ENCODE measurements at regions not wholly inside any gene's neighbourhood (a gene's known extent, or its start where the extent isn't known, plus 50 kb on each side); places are given as distances from the start of the nearest gene placed in this dataset.

DNA sequence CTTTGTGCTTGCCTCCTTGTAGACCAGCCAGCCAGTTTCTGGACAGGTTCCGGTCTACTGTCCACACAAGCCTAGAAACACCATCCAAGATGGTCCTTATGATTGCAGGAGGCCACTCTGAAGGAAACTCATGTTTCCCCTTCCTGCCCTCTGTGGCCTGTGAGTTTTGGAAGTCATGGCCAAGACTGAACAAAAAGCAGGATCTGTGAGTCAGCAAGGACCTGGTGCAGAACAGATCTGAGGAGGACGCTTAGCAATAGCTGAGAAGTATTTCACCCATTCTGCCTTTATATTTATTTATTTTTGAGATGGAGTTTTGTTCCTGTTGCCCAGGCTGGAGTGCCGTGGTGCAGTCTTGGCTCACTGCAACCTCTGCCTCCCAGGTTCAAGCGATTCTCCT, 134.6 kb upstream of the EEF1E1 start:
- TF ChIP-seq, protein P1, sequence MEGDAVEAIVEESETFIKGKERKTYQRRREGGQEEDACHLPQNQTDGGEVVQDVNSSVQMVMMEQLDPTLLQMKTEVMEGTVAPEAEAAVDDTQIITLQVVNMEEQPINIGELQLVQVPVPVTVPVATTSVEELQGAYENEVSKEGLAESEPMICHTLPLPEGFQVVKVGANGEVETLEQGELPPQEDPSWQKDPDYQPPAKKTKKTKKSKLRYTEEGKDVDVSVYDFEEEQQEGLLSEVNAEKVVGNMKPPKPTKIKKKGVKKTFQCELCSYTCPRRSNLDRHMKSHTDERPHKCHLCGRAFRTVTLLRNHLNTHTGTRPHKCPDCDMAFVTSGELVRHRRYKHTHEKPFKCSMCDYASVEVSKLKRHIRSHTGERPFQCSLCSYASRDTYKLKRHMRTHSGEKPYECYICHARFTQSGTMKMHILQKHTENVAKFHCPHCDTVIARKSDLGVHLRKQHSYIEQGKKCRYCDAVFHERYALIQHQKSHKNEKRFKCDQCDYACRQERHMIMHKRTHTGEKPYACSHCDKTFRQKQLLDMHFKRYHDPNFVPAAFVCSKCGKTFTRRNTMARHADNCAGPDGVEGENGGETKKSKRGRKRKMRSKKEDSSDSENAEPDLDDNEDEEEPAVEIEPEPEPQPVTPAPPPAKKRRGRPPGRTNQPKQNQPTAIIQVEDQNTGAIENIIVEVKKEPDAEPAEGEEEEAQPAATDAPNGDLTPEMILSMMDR (IDR thresholded peaks at IDR 0.05), result no peak
- TF ChIP-seq POLR2A (IDR thresholded peaks at IDR 0.05) (no peak), POLR2AphosphoS5 (IDR thresholded peaks at IDR 0.05) (no peak)
